A673 (cell line): ENCODE measurements at regions not wholly inside any gene's neighbourhood (a gene's known extent, or its start where the extent isn't known, plus 50 kb on each side); places are given as distances from the start of the nearest gene placed in this dataset.
"Not testable (repeated sequence)": the region's sequence is repeated elsewhere in the genome, so short reads cannot be mapped to it uniquely, and the experiment has no call there.

ENCODE experiments used
- EZH2 ChIP-seq: fragments of 200-600 bp; sonication (generic); IDR thresholded peaks from 2 replicates; pipeline ENCODE4 v1.6.1; 2017; ENCODE audit warnings: borderline replicate concordance, low read depth, mild to moderate bottlenecking, mixed read lengths, antibody characterized with exemption, low read length; ENCODE audit not compliant: poor library complexity, severe bottlenecking
- TF ChIP-seq, protein P1 (sequence below): fragments of 300-800, 200-600 bp; sonication (generic); conservative IDR thresholded peaks from 2 replicates; pipeline ENCODE4 v1.5.1; 2017; ENCODE audit warnings: low read depth, mild to moderate bottlenecking, antibody characterized with exemption, low read length, moderate library complexity, mixed read lengths

DNA sequence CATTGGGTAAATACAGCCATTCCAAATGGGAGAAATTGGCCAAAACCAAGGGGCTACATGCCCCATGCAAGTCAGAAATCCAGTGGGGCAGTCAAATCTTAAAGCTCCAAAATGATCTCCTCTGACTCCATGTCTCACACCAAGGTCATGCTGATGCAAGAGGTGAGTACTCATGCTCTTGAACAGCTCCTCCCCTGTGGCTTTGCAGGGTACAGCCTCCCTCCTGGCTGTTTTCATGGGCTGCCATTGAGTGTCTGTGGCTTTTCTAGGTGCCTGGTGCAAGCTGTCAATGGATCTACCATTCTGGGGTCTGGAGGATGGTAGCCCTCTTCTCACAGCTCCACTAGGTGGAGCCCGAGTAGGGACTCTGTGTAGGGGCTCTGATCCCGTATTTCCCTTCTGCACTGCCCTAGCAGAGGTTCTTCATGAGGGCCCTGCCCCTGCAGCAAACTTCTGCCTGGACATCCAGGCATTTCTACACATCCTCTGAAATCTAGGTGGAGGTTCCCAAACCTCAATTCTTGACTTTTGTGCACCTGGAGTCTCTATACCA lies 135.7 kb upstream of the TSHZ3 start:
- TF ChIP-seq EZH2, result not testable (repeated sequence)
- TF ChIP-seq, protein P1, sequence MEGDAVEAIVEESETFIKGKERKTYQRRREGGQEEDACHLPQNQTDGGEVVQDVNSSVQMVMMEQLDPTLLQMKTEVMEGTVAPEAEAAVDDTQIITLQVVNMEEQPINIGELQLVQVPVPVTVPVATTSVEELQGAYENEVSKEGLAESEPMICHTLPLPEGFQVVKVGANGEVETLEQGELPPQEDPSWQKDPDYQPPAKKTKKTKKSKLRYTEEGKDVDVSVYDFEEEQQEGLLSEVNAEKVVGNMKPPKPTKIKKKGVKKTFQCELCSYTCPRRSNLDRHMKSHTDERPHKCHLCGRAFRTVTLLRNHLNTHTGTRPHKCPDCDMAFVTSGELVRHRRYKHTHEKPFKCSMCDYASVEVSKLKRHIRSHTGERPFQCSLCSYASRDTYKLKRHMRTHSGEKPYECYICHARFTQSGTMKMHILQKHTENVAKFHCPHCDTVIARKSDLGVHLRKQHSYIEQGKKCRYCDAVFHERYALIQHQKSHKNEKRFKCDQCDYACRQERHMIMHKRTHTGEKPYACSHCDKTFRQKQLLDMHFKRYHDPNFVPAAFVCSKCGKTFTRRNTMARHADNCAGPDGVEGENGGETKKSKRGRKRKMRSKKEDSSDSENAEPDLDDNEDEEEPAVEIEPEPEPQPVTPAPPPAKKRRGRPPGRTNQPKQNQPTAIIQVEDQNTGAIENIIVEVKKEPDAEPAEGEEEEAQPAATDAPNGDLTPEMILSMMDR, result not testable (repeated sequence)
